MCF 10A (cell line): ENCODE measurements at regions not wholly inside any gene's neighbourhood (a gene's known extent, or its start where the extent isn't known, plus 50 kb on each side); places are given as distances from the start of the nearest gene placed in this dataset.

Experiments
- BruUV-seq: library from RNA; stranded (reverse); fragments of 400-500 nt; replicated peaks from 2 replicates; lab custom pipeline; 2021; lab: Mats Ljungman, UMichigan
- CTCF ChIA-PET: fragments of 300-600 bp; sonication (Branson Sonifier 250); formaldehyde crosslinking; extraction: SDS; loops from one replicate; lab custom pipeline; 2021; ENCODE audit warnings: antibody characterized with exemption, inconsistent platforms; lab: Yijun Ruan, JAX
- POLR2A ChIA-PET: fragments of 300-600, 350-650 bp; sonication (Branson Sonifier 250); formaldehyde crosslinking; extraction: SDS; loops from one replicate; lab custom pipeline; 2020; ENCODE audit warnings: antibody characterized with exemption, inconsistent platforms; lab: Yijun Ruan, JAX
- DNase-seq: peaks from one replicate; pipeline ENCODE4 v3.0.0-alpha.2; 2018; ENCODE audit not compliant: unreplicated experiment
- H3K27ac Mint-ChIP-seq: one replicate; pipeline ENCODE4 v1.8.0; 2022; ENCODE audit warnings: mild to moderate bottlenecking, low read depth, mixed read lengths; ENCODE audit not compliant: unreplicated experiment
- H3K27me3 Mint-ChIP-seq: one replicate; pipeline ENCODE4 v1.8.0; 2022; ENCODE audit warnings: mixed read lengths; ENCODE audit not compliant: insufficient read depth, unreplicated experiment
- H3K36me3 Mint-ChIP-seq: one replicate; pipeline ENCODE4 v1.8.0; 2022; ENCODE audit warnings: mild to moderate bottlenecking, moderate library complexity, mixed read lengths; ENCODE audit not compliant: insufficient read depth, unreplicated experiment
- H3K4me1 Mint-ChIP-seq: one replicate; pipeline ENCODE4 v1.8.0; 2022; ENCODE audit warnings: mixed read lengths; ENCODE audit not compliant: insufficient read depth, unreplicated experiment
- H3K4me3 Mint-ChIP-seq: one replicate; pipeline ENCODE4 v1.8.0; 2022; ENCODE audit warnings: mild to moderate bottlenecking, moderate library complexity, mixed read lengths; ENCODE audit not compliant: unreplicated experiment
- H3K9me3 Mint-ChIP-seq: one replicate; pipeline ENCODE4 v1.8.0; 2022; ENCODE audit warnings: mixed read lengths; ENCODE audit not compliant: unreplicated experiment
- CTCF ChIP-seq: fragments of 200-600 bp; IDR thresholded peaks from one replicate; pipeline ENCODE4 v1.8.0; 2022; ENCODE audit warnings: antibody characterized with exemption, mild to moderate bottlenecking; ENCODE audit not compliant: unreplicated experiment
- intact Hi-C: fragments of 100-400 bp; cut with micrococcal nuclease; formaldehyde crosslinking; loops from 2 replicates; pipeline ENCODE4 v1.14.1; 2022

GRCh38 chr13:93098972-93099371 is 127.6 kb upstream of the GPC6 start:
- H3K27ac Mint-ChIP-seq = no peak overlapping the region
- no peak for TF ChIP-seq CTCF
- POLR2A ChIA-PET = no interaction called here

GRCh38 chr13:93101226-93101734 is 125.3 kb upstream of the GPC6 start:
- Mint-ChIP-seq H3K27ac (no peak overlapping the region), H3K9me3 (no peaks in the 10 kb centered on the region), H3K4me1 (no peaks in the 10 kb centered on the region), H3K4me3 (no peak overlapping the region), H3K27me3 (no peaks in the 10 kb centered on the region), H3K36me3 (no peaks in the 10 kb centered on the region)
- DNase-seq = no peak
- ChIA-PET CTCF (no interaction called here), POLR2A (no interaction called here)
- no peak for TF ChIP-seq CTCF
- intact Hi-C loops = no loop called here
- no TSS peak for BruUV-seq

More at GRCh38 chr13:93098972-93099371, 127.6 kb upstream of the GPC6 start:
- intact Hi-C loops = no loop called here
- H3K27me3 Mint-ChIP-seq = no peaks in the 10 kb centered on the region
- no TSS peak for BruUV-seq
- no peak for DNase-seq
- no peaks in the 10 kb centered on the region for H3K9me3 Mint-ChIP-seq
- no peak overlapping the region for H3K4me3 Mint-ChIP-seq
- no peaks in the 10 kb centered on the region for H3K4me1 Mint-ChIP-seq
- no peaks in the 10 kb centered on the region for H3K36me3 Mint-ChIP-seq
- CTCF ChIA-PET = interaction anchor here (0.7 to 0.8 kb wide), 2 partner anchors 71 to 136 kb away, joined by 3 read pairs; no protein-coding TSS in a partner anchor

- Mint-ChIP-seq H3K27me3 (no peaks in the 10 kb centered on the region), H3K4me1 (no peaks in the 10 kb centered on the region), H3K9me3 (no peaks in the 10 kb centered on the region), H3K36me3 (no peaks in the 10 kb centered on the region), H3K27ac (no peak overlapping the region), H3K4me3 (no peak overlapping the region)
- TF ChIP-seq CTCF = no peak
- DNase-seq = no peak
- no TSS peak for BruUV-seq
- ChIA-PET POLR2A (no interaction called here), CTCF (interaction anchor here (0.6 kb wide), 1 partner anchor 619 kb away, joined by 4 read pairs; no protein-coding TSS in a partner anchor)
- intact Hi-C loops = no loop called here
Observed at GRCh38 chr13:93104270-93104669, 122.3 kb upstream of the GPC6 start.

GRCh38 chr13:93108111-93108601 is 118.5 kb upstream of the GPC6 start:
- CTCF ChIA-PET = no interaction called here
- Mint-ChIP-seq H3K27ac (no peak overlapping the region), H3K4me1 (no peaks in the 10 kb centered on the region), H3K4me3 (no peak overlapping the region), H3K36me3 (no peaks in the 10 kb centered on the region), H3K9me3 (no peaks in the 10 kb centered on the region), H3K27me3 (no peaks in the 10 kb centered on the region)
- intact Hi-C loops = no loop called here
- no peak for DNase-seq
- POLR2A ChIA-PET = interaction anchor here (0.6 kb wide), 1 partner anchor 75 kb away, joined by 3 read pairs; no protein-coding TSS in a partner anchor
- BruUV-seq = no TSS peak
- TF ChIP-seq CTCF = no peak
